KMS-11 (cell line): ENCODE measurements at regions not wholly inside any gene's neighbourhood (a gene's known extent, or its start where the extent isn't known, plus 50 kb on each side); places are given as distances from the start of the nearest gene placed in this dataset.

ENCODE experiments used
- H2AFZ ChIP-seq: fragments of 200-600 bp; sonication (generic); 2 replicates; pipeline ENCODE4 v1.6.1; 2016; ENCODE audit warnings: antibody characterized with exemption, mixed run types, low read depth
- H3K27ac ChIP-seq: fragments of 200-600 bp; sonication (generic); 2 replicates; pipeline ENCODE4 v1.6.1; 2016; ENCODE audit warnings: mild to moderate bottlenecking, mixed run types
- H3K27me3 ChIP-seq: fragments of 200-600 bp; sonication (generic); 2 replicates; pipeline ENCODE4 v1.6.1; 2017; ENCODE audit warnings: mild to moderate bottlenecking, low read depth, mixed run types, moderate library complexity; ENCODE audit not compliant: insufficient read depth
- H3K36me3 ChIP-seq: fragments of 200-600 bp; sonication (generic); 2 replicates; pipeline ENCODE4 v1.6.1; 2017; ENCODE audit warnings: mild to moderate bottlenecking, mixed run types; ENCODE audit not compliant: insufficient read depth
- H3K4me1 ChIP-seq: fragments of 200-600 bp; sonication (generic); 2 replicates; pipeline ENCODE4 v1.6.1; 2016; ENCODE audit warnings: mild to moderate bottlenecking, low read depth, mixed run types; ENCODE audit not compliant: poor library complexity, severe bottlenecking
- H3K4me2 ChIP-seq: fragments of 200-600 bp; sonication (generic); 2 replicates; pipeline ENCODE4 v1.7.0; 2016; ENCODE audit warnings: mild to moderate bottlenecking, mixed run types
- H3K4me3 ChIP-seq: fragments of 200-600 bp; sonication (generic); IDR thresholded peaks from 2 replicates; pipeline ENCODE4 v1.6.1; 2017; ENCODE audit warnings: low read depth, low read length, mixed read lengths; ENCODE audit not compliant: insufficient read depth
- H3K79me2 ChIP-seq: fragments of 200-600 bp; sonication (generic); 2 replicates; pipeline ENCODE4 v1.6.1; 2016; ENCODE audit warnings: low read depth, mixed run types; ENCODE audit not compliant: insufficient read depth
- H3K9ac ChIP-seq: fragments of 200-600 bp; sonication (generic); 2 replicates; pipeline ENCODE4 v1.6.1; 2016; ENCODE audit warnings: mild to moderate bottlenecking, mixed run types
- H4K20me1 ChIP-seq: fragments of 200-600 bp; sonication (generic); 2 replicates; pipeline ENCODE4 v1.6.1; 2016; ENCODE audit warnings: mild to moderate bottlenecking, mixed run types; ENCODE audit not compliant: insufficient read depth
- TF ChIP-seq, protein P1 (sequence below): fragments of 200-600 bp; sonication (generic); conservative IDR thresholded peaks from 2 replicates; pipeline ENCODE4 v1.6.1; 2017; ENCODE audit warnings: low read depth, mild to moderate bottlenecking, antibody characterized with exemption, low read length, moderate library complexity, mixed read lengths

DNA sequence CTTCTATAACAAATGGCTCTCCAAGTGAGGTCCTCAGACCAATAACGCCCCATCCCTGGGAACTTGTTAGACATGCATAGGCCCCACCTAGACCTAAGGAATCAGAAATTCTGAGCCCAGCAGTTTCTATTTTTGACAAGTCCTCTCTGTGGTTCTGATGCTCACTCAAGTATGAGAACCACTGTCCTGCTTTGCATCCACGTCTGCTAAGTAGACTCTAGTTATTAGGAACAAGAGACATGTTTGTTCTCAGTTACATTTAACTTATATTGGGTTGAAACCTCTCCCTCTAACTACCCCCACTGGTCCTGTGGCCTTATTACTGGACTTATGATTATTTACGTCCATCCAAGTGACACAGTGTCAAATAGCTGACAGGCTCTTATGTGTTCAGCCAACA lies 70.3 kb downstream of the TMEM17 start:
- no peaks in the 10 kb centered on the region for H3K4me1 ChIP-seq
- H3K27me3 ChIP-seq = no peaks in the 10 kb centered on the region
- no peak overlapping the region for H3K9ac ChIP-seq
- TF ChIP-seq, protein P1, sequence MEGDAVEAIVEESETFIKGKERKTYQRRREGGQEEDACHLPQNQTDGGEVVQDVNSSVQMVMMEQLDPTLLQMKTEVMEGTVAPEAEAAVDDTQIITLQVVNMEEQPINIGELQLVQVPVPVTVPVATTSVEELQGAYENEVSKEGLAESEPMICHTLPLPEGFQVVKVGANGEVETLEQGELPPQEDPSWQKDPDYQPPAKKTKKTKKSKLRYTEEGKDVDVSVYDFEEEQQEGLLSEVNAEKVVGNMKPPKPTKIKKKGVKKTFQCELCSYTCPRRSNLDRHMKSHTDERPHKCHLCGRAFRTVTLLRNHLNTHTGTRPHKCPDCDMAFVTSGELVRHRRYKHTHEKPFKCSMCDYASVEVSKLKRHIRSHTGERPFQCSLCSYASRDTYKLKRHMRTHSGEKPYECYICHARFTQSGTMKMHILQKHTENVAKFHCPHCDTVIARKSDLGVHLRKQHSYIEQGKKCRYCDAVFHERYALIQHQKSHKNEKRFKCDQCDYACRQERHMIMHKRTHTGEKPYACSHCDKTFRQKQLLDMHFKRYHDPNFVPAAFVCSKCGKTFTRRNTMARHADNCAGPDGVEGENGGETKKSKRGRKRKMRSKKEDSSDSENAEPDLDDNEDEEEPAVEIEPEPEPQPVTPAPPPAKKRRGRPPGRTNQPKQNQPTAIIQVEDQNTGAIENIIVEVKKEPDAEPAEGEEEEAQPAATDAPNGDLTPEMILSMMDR = no peak
- no peak overlapping the region for H3K4me2 ChIP-seq
- no peak overlapping the region for H3K27ac ChIP-seq
- H3K36me3 ChIP-seq = no peaks in the 10 kb centered on the region
- H4K20me1 ChIP-seq = no peaks in the 10 kb centered on the region
- no peaks in the 10 kb centered on the region for H3K79me2 ChIP-seq
- no peak overlapping the region for H3K4me3 ChIP-seq
- H2AFZ ChIP-seq = no peak overlapping the region

DNA sequence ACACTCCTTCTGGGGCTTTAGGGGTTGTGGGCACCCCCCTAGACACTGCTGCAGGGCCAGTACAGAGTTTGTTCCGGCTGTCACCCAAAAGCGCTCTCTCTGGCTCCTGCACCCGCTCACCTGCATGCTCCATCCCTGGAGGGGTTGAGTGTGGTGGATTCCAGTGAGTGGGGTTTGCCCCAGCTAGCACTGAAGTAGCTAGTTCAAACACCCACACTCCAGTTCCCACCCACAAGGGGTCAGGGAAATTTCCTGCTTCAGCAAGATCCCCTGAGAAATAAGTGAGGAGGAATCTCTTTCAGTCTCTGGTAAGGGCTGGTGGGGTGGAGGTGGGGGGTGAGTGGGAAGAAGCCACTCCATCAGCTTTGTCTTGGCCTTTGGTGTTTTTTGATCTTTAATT lies 73.6 kb downstream of the TMEM17 start:
- Histone ChIP-seq H3K4me3 (no peak overlapping the region), H3K4me1 (no peaks in the 10 kb centered on the region), H2AFZ (no peak overlapping the region), H3K4me2 (no peak overlapping the region), H3K9ac (no peak overlapping the region), H3K27ac (no peak overlapping the region), H3K36me3 (no peaks in the 10 kb centered on the region), H4K20me1 (no peaks in the 10 kb centered on the region), H3K27me3 (no peaks in the 10 kb centered on the region), H3K79me2 (no peaks in the 10 kb centered on the region)
- TF ChIP-seq, protein P1 = no peak

DNA sequence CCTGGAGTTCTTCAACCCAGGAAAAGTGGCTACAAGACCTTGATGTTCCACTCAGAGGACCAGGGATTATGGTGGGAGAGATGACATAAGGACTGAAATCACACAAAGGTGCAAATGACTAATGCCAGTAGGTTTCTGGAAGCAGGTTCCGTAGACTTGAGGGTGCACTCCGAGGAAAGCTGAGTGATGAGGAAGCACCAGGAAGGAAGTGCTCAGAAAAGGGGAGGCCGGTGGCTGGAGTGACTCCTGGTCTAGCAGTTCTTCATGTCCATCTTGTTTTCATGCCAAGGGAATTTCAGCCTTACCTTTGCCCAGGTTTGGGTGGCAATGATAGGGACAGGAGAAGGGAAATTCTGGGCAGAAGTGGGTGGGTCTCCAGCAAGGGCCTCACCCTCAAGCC lies 74.5 kb downstream of the TMEM17 start:
- Histone ChIP-seq H3K27me3 (no peaks in the 10 kb centered on the region), H3K79me2 (no peaks in the 10 kb centered on the region), H3K27ac (no peak overlapping the region), H3K36me3 (no peaks in the 10 kb centered on the region), H2AFZ (no peak overlapping the region), H4K20me1 (no peaks in the 10 kb centered on the region), H3K4me3 (no peak overlapping the region), H3K9ac (no peak overlapping the region), H3K4me2 (no peak overlapping the region), H3K4me1 (no peaks in the 10 kb centered on the region)
- TF ChIP-seq, protein P1 = no peak

DNA sequence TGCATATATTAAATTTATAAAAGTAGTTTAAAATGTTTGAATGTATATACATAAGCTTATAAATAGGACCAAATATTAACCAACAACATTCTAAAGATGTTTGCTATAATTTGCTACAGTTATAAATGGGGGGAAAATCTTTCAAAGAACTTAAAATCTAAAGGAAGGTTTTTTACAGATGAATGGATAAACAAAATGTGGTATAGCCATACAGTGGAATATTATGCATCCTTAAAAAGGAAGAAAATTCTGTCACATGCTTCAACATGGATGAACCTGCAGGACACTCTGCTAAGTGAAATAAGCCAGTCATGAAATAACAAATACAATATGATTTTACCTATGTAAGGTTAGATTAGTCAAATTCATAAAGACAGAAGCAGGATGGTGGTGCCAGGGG lies 75.8 kb downstream of the TMEM17 start:
- no peak overlapping the region for H3K9ac ChIP-seq
- no peaks in the 10 kb centered on the region for H4K20me1 ChIP-seq
- no peaks in the 10 kb centered on the region for H3K36me3 ChIP-seq
- H3K4me2 ChIP-seq = no peak overlapping the region
- TF ChIP-seq, protein P1 = no peak
- no peaks in the 10 kb centered on the region for H3K27me3 ChIP-seq
- H3K4me3 ChIP-seq = no peak overlapping the region
- H2AFZ ChIP-seq = no peak overlapping the region
- H3K79me2 ChIP-seq = no peaks in the 10 kb centered on the region
- H3K4me1 ChIP-seq = no peaks in the 10 kb centered on the region
- no peak overlapping the region for H3K27ac ChIP-seq

DNA sequence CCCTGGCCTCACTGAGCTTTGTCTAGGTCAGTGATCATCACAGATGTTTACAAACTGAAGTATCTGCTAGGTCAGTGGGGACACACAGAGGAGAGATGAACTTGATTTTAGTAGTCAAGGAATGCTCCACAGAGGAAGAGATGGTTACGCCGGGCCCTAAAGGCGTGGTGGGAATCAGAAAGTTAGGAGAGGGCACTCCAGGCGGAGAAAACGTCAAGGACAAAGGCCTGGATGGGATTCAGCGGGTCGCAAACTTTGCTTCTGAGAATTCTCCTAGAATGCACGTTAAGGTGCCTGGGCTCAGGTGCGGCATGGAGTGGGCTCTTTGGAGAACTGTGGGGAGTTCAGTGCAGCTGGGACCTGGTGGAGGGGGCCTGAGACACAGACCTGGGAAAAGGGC lies 78.8 kb downstream of the TMEM17 start:
- Histone ChIP-seq H3K4me1 (no peaks in the 10 kb centered on the region), H2AFZ (no peak overlapping the region), H3K9ac (no peak overlapping the region), H3K4me3 (no peak overlapping the region), H4K20me1 (no peaks in the 10 kb centered on the region), H3K27ac (no peak overlapping the region), H3K36me3 (no peaks in the 10 kb centered on the region), H3K79me2 (no peaks in the 10 kb centered on the region), H3K27me3 (no peaks in the 10 kb centered on the region), H3K4me2 (no peak overlapping the region)
- TF ChIP-seq, protein P1 = no peak
